ENCODE measurements at regions not wholly inside any gene's neighbourhood (a gene's known extent, or its start where the extent isn't known, plus 50 kb on each side); places are given as distances from the start of the nearest gene placed in this dataset.

- TF ChIP-seq JUNB (IDR thresholded peaks at IDR 0.05; ENCODE audit: unreplicated experiment) (no peak), NANOG (IDR thresholded peaks at IDR 0.05; ENCODE audit: borderline replicate concordance) (no peak), REST (IDR thresholded peaks at IDR 0.05; ENCODE audit: unreplicated experiment) (no peak), CTCF (conservative IDR thresholded peaks at IDR 0.05; ENCODE audit: low read depth in 2 of 2) (no peak), ZNF331 (CRISPR knock-in tag; IDR thresholded peaks at IDR 0.05; ENCODE audit: low read depth) (no peak), POLR2AphosphoS5 (IDR thresholded peaks at IDR 0.05; ENCODE audit: low read depth) (no peak), EZH2phosphoT487 (IDR thresholded peaks at IDR 0.05; ENCODE audit: unreplicated experiment) (no peak), ZNF114 (CRISPR knock-in tag; IDR thresholded peaks at IDR 0.05) (no peak), ZNF462 (CRISPR knock-in tag; IDR thresholded peaks at IDR 0.05) (no peak), EZH2 (IDR thresholded peaks at IDR 0.05; ENCODE audit: low read depth, unreplicated experiment) (no peak), CREB1 (CRISPR knock-in tag; IDR thresholded peaks at IDR 0.05; ENCODE audit: low read depth) (no peak), STAT1 (IDR thresholded peaks at IDR 0.05; ENCODE audit: unreplicated experiment) (no peak), ETS1 (IDR thresholded peaks at IDR 0.05) (no peak)
- H3K27me3 Mint-ChIP-seq (ENCODE audit: insufficient read depth, low read depth, poor library complexity): peaks cover 7% of the 10 kb centered on the region
- Histone ChIP-seq H3K4me2 (no peak overlapping the region), H2AFZ (peak overlapping the region; percentile 29; the same call in 1 of the 2 replicates), H3K4me1 (ENCODE audit: insufficient read depth) (no peaks in the 10 kb centered on the region), H3K79me2 (replicated peaks; ENCODE audit: insufficient read depth) (no peaks in the 10 kb centered on the region), H3K9me2 (ENCODE audit: insufficient read depth) (no peaks in the 10 kb centered on the region), H3F3A (replicated peaks; ENCODE audit: low read depth) (no peaks in the 10 kb centered on the region), H3K27ac (ENCODE audit: low read depth) (no peak overlapping the region), H3K36me3 (ENCODE audit: insufficient read depth) (no peaks in the 10 kb centered on the region), H3K27me3 (ENCODE audit: insufficient read depth) (no peaks in the 10 kb centered on the region), H4K20me1 (replicated peaks; ENCODE audit: insufficient read depth) (no peaks in the 10 kb centered on the region), H3K4me3 (no peak overlapping the region)
- ATAC-seq: no peak
- peaks cover 23% of the 10 kb centered on the region for H3K9me3 Mint-ChIP-seq
- H3K36me3 Mint-ChIP-seq (ENCODE audit: low read depth): peaks cover 10% of the 10 kb centered on the region; the same call in 1 of the 3 replicates
- no peak for DNase-seq (ENCODE audit: low spot score)
- H3K4me3 Mint-ChIP-seq: no peak overlapping the region
- no peaks in the 10 kb centered on the region for H3K4me1 Mint-ChIP-seq
- no peak overlapping the region for H3K27ac Mint-ChIP-seq
These were observed 79.5 kb downstream of the CHRD start for GRCh38 chr3:184459355-184459754.

All from GM23338 (cell line).